GM12892 (cell line): ENCODE measurements at regions not wholly inside any gene's neighbourhood (a gene's known extent, or its start where the extent isn't known, plus 50 kb on each side); places are given as distances from the start of the nearest gene placed in this dataset.

ENCODE experiments used
- POLR2A ChIP-seq: IDR thresholded peaks from 2 replicates; pipeline ENCODE4 v1.6.1; 2011; ENCODE audit warnings: low read depth, low read length, control low read depth
- POLR2AphosphoS5 ChIP-seq: IDR thresholded peaks from 2 replicates; pipeline ENCODE4 v1.6.1; 2011; ENCODE audit warnings: low read depth, low read length, control low read depth
- TAF1 ChIP-seq: IDR thresholded peaks from 2 replicates; pipeline ENCODE4 v1.6.1; 2011; ENCODE audit warnings: low read depth, mild to moderate bottlenecking, control low read depth, low read length, borderline replicate concordance

GRCh38 chr12:125202421-125202820, 137.2 kb downstream of the AACS start:
- TF ChIP-seq POLR2AphosphoS5 (no peak), POLR2A (no peak), TAF1 (no peak)
